ENCODE measurements at regions not wholly inside any gene's neighbourhood (a gene's known extent, or its start where the extent isn't known, plus 50 kb on each side); places are given as distances from the start of the nearest gene placed in this dataset.

GRCh38 chr6:159440911-159441703, 251.9 kb downstream of the SOD2 start:
- ChIA-PET CTCF (ENCODE audit: low intra/inter-chr PET ratio) (no interaction called here), POLR2A (no interaction called here)
- DNase-seq (ENCODE audit: extremely low read depth in 1 of 4, low spot score in 3 of 4) (no peak), FAIRE-seq (no peak), ATAC-seq (no peak)
- Histone ChIP-seq H3K9me3 (replicated peaks; ENCODE audit: control insufficient read depth, insufficient read depth, low read depth, low read length) (no peaks in the 10 kb centered on the region), H3K4me2 (ENCODE audit: insufficient read depth, low read length) (no peak overlapping the region), H3K4me3 (no peak overlapping the region), H3K4me1 (replicated peaks in 1 of 2; ENCODE audit: control insufficient read depth in 2 of 2, insufficient read depth in 2 of 2, low read length in 2 of 2) (no peaks in the 10 kb centered on the region), H3K9me1 (ENCODE audit: control insufficient read depth, insufficient read depth, low read length) (no peaks in the 10 kb centered on the region), H3K9ac (ENCODE audit: insufficient read depth in 1 of 2, low read depth in 2 of 2, low read length in 2 of 2) (no peak overlapping the region), H3K27ac (ENCODE audit: extremely low read depth, low read depth, low read length) (no peak overlapping the region), H3K27me3 (ENCODE audit: control insufficient read depth in 2 of 2, insufficient read depth in 2 of 2, low read length in 2 of 2) (peaks cover 10 to 53% of the 10 kb centered on the region in 2 experiments), H2AFZ (ENCODE audit: low read depth, low read length) (no peak overlapping the region), H3K36me3 (ENCODE audit: control insufficient read depth, insufficient read depth, low read length) (no peaks in the 10 kb centered on the region), H4K20me1 (replicated peaks; ENCODE audit: control insufficient read depth, insufficient read depth, low read length) (no peaks in the 10 kb centered on the region), H3K79me2 (ENCODE audit: control insufficient read depth, insufficient read depth, low read length) (no peaks in the 10 kb centered on the region)
- in situ Hi-C loops (cut with MboI) = no loop called here
- 0% methylated on average over 7 of the region's 7 CpGs for WGBS (ENCODE audit: insufficient coverage, low coverage, missing lambda C conversion rate)
- intact Hi-C loops (cut with micrococcal nuclease) = no loop called here
- no TSS peak for BruUV-seq (replicated peaks)
- TF ChIP-seq NFE2 (IDR thresholded peaks at IDR 0.05; ENCODE audit: low read depth) (peak; percentile 25; the same call in 1 of the 2 replicates), ATF7 (IDR thresholded peaks at IDR 0.05) (0 out of 2 replicates have a peak, but pooled peaks have one; percentile 25), MBD2 (IDR thresholded peaks at IDR 0.05; ENCODE audit: borderline replicate concordance, low read depth) (no peak), CBX2 (IDR thresholded peaks at IDR 0.05; ENCODE audit: insufficient read depth, low read length, poor library complexity, severe bottlenecking) (no peak), MLLT1 (IDR thresholded peaks at IDR 0.05) (no peak), KLF13 (tag; IDR thresholded peaks at IDR 0.05; ENCODE audit: borderline replicate concordance, low read depth) (no peak), AFF4 (CRISPR knock-in tag; IDR thresholded peaks at IDR 0.05) (no peak), TCFL5 (CRISPR knock-in tag; conservative IDR thresholded peaks at IDR 0.05) (no peak), CTCF (IDR thresholded peaks at IDR 0.05 in 2 of 3, conservative IDR thresholded peaks at IDR 0.05 in 1 of 3; ENCODE audit: insufficient read depth in 2 of 3, low read depth in 1 of 3, low read length in 3 of 3) (no peak), SRSF7 (optimal IDR thresholded peaks at IDR 0.05; ENCODE audit: low read depth, low read length) (no peak), ZNF780A (CRISPR knock-in tag; IDR thresholded peaks at IDR 0.05) (no peak)
- TF ChIP-seq, protein P1, sequence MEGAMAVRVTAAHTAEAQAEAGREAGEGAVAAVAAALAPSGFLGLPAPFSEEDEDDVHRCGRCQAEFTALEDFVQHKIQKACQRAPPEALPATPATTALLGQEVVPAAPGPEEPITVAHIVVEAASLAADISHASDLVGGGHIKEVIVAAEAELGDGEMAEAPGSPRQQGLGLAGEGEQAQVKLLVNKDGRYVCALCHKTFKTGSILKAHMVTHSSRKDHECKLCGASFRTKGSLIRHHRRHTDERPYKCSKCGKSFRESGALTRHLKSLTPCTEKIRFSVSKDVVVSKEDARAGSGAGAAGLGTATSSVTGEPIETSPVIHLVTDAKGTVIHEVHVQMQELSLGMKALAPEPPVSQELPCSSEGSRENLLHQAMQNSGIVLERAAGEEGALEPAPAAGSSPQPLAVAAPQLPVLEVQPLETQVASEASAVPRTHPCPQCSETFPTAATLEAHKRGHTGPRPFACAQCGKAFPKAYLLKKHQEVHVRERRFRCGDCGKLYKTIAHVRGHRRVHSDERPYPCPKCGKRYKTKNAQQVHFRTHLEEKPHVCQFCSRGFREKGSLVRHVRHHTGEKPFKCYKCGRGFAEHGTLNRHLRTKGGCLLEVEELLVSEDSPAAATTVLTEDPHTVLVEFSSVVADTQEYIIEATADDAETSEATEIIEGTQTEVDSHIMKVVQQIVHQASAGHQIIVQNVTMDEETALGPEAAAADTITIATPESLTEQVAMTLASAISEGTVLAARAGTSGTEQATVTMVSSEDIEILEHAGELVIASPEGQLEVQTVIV (CRISPR knock-in tag; IDR thresholded peaks at IDR 0.05; ENCODE audit: borderline replicate concordance) = no peak

Measured in K562 (cell line).